Osteoblast (primary cell): ENCODE measurements at regions not wholly inside any gene's neighbourhood (a gene's known extent, or its start where the extent isn't known, plus 50 kb on each side); places are given as distances from the start of the nearest gene placed in this dataset.

Source experiments
- DNase-seq: peaks from one replicate; pipeline ENCODE4 v3.0.0; 2011; ENCODE audit warnings: low spot score, mixed read lengths; ENCODE audit not compliant: insufficient read length; ENCODE audit errors: missing footprints
- H2AFZ ChIP-seq: 2 replicates; pipeline ENCODE4 v1.6.0; 2011; ENCODE audit warnings: mild to moderate bottlenecking, low read length
- H3K27ac ChIP-seq: 2 replicates; pipeline ENCODE4 v1.5.1; 2011; ENCODE audit warnings: mild to moderate bottlenecking, low read depth, low read length, moderate library complexity
- H3K27me3 ChIP-seq: 2 replicates; pipeline ENCODE4 v1.6.0; 2012; ENCODE audit warnings: mild to moderate bottlenecking, control low read depth, inconsistent platforms, low read length, moderate library complexity; ENCODE audit not compliant: insufficient read depth
- H3K36me3 ChIP-seq: 2 replicates; pipeline ENCODE4 v1.5.1; 2011; ENCODE audit warnings: mild to moderate bottlenecking, low read length, control low read depth, moderate library complexity; ENCODE audit not compliant: insufficient read depth
- H3K4me1 ChIP-seq: 2 replicates; pipeline ENCODE4 v1.5.1; 2011; ENCODE audit warnings: mild to moderate bottlenecking, low read length, control low read depth, moderate library complexity; ENCODE audit not compliant: insufficient read depth
- H3K4me2 ChIP-seq: 2 replicates; pipeline ENCODE4 v1.6.0; 2011; ENCODE audit warnings: mild to moderate bottlenecking, low read length; ENCODE audit not compliant: insufficient read depth
- H3K4me3 ChIP-seq: fragments of 200-600 bp; sonication (generic); 3 replicates; pipeline ENCODE4 v1.5.1; 2012; ENCODE audit warnings: mild to moderate bottlenecking, low read length, inconsistent platforms; ENCODE audit not compliant: insufficient read depth
- H3K79me2 ChIP-seq: 2 replicates; pipeline ENCODE4 v1.6.0; 2012; ENCODE audit warnings: mild to moderate bottlenecking, low read length, control low read depth, inconsistent platforms; ENCODE audit not compliant: insufficient read depth
- H3K9me3 ChIP-seq: 2 replicates; pipeline ENCODE4 v1.5.1; 2011; ENCODE audit warnings: low read depth, low read length, control low read depth
- H4K20me1 ChIP-seq: 2 replicates; pipeline ENCODE4 v1.6.0; 2012; ENCODE audit warnings: mild to moderate bottlenecking, low read length, control low read depth; ENCODE audit not compliant: insufficient read depth
- CTCF ChIP-seq: IDR thresholded peaks from 2 replicates; pipeline ENCODE4 v1.5.1; 2011; ENCODE audit warnings: mild to moderate bottlenecking, low read depth, low read length, moderate library complexity; ENCODE audit errors: extremely low read depth

GRCh38 chr21:40912375-40912774 lies 65.4 kb upstream of the DSCAM start:
- Histone ChIP-seq H3K27me3 (no peaks in the 10 kb centered on the region), H4K20me1 (no peaks in the 10 kb centered on the region), H3K9me3 (peaks cover 8% of the 10 kb centered on the region), H3K4me1 (no peaks in the 10 kb centered on the region), H3K79me2 (no peaks in the 10 kb centered on the region), H3K27ac (no peak overlapping the region), H3K4me2 (no peak overlapping the region), H2AFZ (no peak overlapping the region), H3K4me3 (no peak overlapping the region), H3K36me3 (no peaks in the 10 kb centered on the region)
- DNase-seq, result no peak
- TF ChIP-seq CTCF, result no peak

- no peak overlapping the region for H3K27ac ChIP-seq
- no peak overlapping the region for H3K4me3 ChIP-seq
- no peaks in the 10 kb centered on the region for H4K20me1 ChIP-seq
Observed at GRCh38 chr21:40915114-40915513, 68.2 kb upstream of the DSCAM start.

GRCh38 chr21:40923407-40923806 lies 76.4 kb upstream of the DSCAM start:
- no peaks in the 10 kb centered on the region for H4K20me1 ChIP-seq

More at GRCh38 chr21:40915114-40915513, 68.2 kb upstream of the DSCAM start:
- Histone ChIP-seq H3K79me2 (no peaks in the 10 kb centered on the region), H3K9me3 (peaks cover 8% of the 10 kb centered on the region), H3K4me2 (no peak overlapping the region), H3K4me1 (no peaks in the 10 kb centered on the region), H2AFZ (no peak overlapping the region), H3K36me3 (no peaks in the 10 kb centered on the region), H3K27me3 (no peaks in the 10 kb centered on the region)
- no peak for DNase-seq
- TF ChIP-seq CTCF, result no peak

GRCh38 chr21:40923901-40924300 lies 76.9 kb upstream of the DSCAM start:
- no peak for DNase-seq
- peaks cover 10% of the 10 kb centered on the region for H3K9me3 ChIP-seq
- no peak for TF ChIP-seq CTCF
- H2AFZ ChIP-seq, result no peak overlapping the region
- H3K27ac ChIP-seq, result no peak overlapping the region
- H3K79me2 ChIP-seq, result no peaks in the 10 kb centered on the region
- H3K36me3 ChIP-seq, result no peaks in the 10 kb centered on the region
- H4K20me1 ChIP-seq, result no peaks in the 10 kb centered on the region
- no peak overlapping the region for H3K4me2 ChIP-seq
- H3K27me3 ChIP-seq, result no peaks in the 10 kb centered on the region
- no peak overlapping the region for H3K4me3 ChIP-seq
- H3K4me1 ChIP-seq, result no peaks in the 10 kb centered on the region

More at GRCh38 chr21:40923407-40923806, 76.4 kb upstream of the DSCAM start:
- no peak overlapping the region for H3K4me3 ChIP-seq
- H3K27me3 ChIP-seq, result no peaks in the 10 kb centered on the region
- no peak overlapping the region for H2AFZ ChIP-seq
- H3K27ac ChIP-seq, result no peak overlapping the region
- no peak for DNase-seq
- TF ChIP-seq CTCF, result no peak
- H3K9me3 ChIP-seq, result peaks cover 10% of the 10 kb centered on the region
- H3K36me3 ChIP-seq, result no peaks in the 10 kb centered on the region
- no peaks in the 10 kb centered on the region for H3K79me2 ChIP-seq
- no peak overlapping the region for H3K4me2 ChIP-seq
- H3K4me1 ChIP-seq, result no peaks in the 10 kb centered on the region
